Thoracic aorta (tissue), 2 donors: ENCODE measurements at regions not wholly inside any gene's neighbourhood (a gene's known extent, or its start where the extent isn't known, plus 50 kb on each side); places are given as distances from the start of the nearest gene placed in this dataset.

Source experiments
- ATAC-seq: fragments of 150-250 bp; one replicate; pipeline ENCODE4 v1.8.0; 2017; ENCODE audit warnings: low read depth; ENCODE audit not compliant: insufficient number of reproducible peaks, low FRiP score
- DNase-seq: peaks from one replicate; pipeline ENCODE4 v3.0.0-alpha.2; 2020; ENCODE audit warnings: low spot score
- H3K27ac ChIP-seq, 2 donors: fragments of 200-600 bp; sonication (generic); 1 replicate in 1 of 2; 2 replicates in 1 of 2; pipeline ENCODE4 v1.5.1; 2016; ENCODE audit warnings: mild to moderate bottlenecking in 2 of 2, moderate library complexity in 2 of 2
- H3K27me3 ChIP-seq: fragments of 200-600 bp; sonication (generic); replicated peaks from 2 replicates; pipeline ENCODE4 v1.6.0; 2016; ENCODE audit warnings: mild to moderate bottlenecking; ENCODE audit not compliant: insufficient read depth
- H3K36me3 ChIP-seq: fragments of 200-600 bp; sonication (generic); one replicate; pipeline ENCODE4 v1.5.1; 2016
- H3K4me1 ChIP-seq, 2 donors: fragments of 200-600 bp; sonication (generic); 1 replicate in 1 of 2; 2 replicates in 1 of 2; pipeline versions ENCODE4 v1.5.1 to v1.6.0; 2016; ENCODE audit warnings: low read depth in 2 of 2, mild to moderate bottlenecking in 1 of 2; ENCODE audit not compliant: control insufficient read depth in 1 of 2
- H3K4me3 ChIP-seq: fragments of 200-600 bp; sonication (generic); 2 replicates; pipeline ENCODE4 v1.5.1; 2016; ENCODE audit warnings: mild to moderate bottlenecking
- H3K9me3 ChIP-seq: fragments of 200-600 bp; sonication (generic); 2 replicates; pipeline ENCODE4 v1.5.1; 2016
- CTCF ChIP-seq: fragments of 200-600 bp; sonication (generic); IDR thresholded peaks from one replicate; pipeline ENCODE4 v1.5.1; 2019; ENCODE audit warnings: antibody characterized with exemption

GRCh38 chr2:13942111-13942510, 690.4 kb upstream of the LRATD1 start:
- H3K36me3 ChIP-seq, result no peaks in the 10 kb centered on the region
- no peaks in the 10 kb centered on the region for H3K4me1 ChIP-seq
- no peak for TF ChIP-seq CTCF
- ATAC-seq (no peak), DNase-seq (no peak)
- H3K4me3 ChIP-seq, result no peak overlapping the region
- no peaks in the 10 kb centered on the region for H3K9me3 ChIP-seq
- H3K27ac ChIP-seq, result no peak overlapping the region
- H3K27me3 ChIP-seq, result no peaks in the 10 kb centered on the region

GRCh38 chr2:13950761-13951160, 681.8 kb upstream of the LRATD1 start:
- Histone ChIP-seq H3K36me3 (no peaks in the 10 kb centered on the region), H3K4me3 (no peak overlapping the region), H3K27ac (no peak overlapping the region), H3K9me3 (no peaks in the 10 kb centered on the region), H3K27me3 (no peaks in the 10 kb centered on the region), H3K4me1 (no peaks in the 10 kb centered on the region)
- no peak for DNase-seq
- no peak for TF ChIP-seq CTCF
- no peak for ATAC-seq

- H3K4me1 ChIP-seq, result no peaks in the 10 kb centered on the region
- no peak for ATAC-seq
- H3K4me3 ChIP-seq, result no peak overlapping the region
- no peaks in the 10 kb centered on the region for H3K36me3 ChIP-seq
- H3K9me3 ChIP-seq, result no peaks in the 10 kb centered on the region
- H3K27me3 ChIP-seq, result no peaks in the 10 kb centered on the region
- TF ChIP-seq CTCF, result no peak
- DNase-seq, result no peak
- no peak overlapping the region for H3K27ac ChIP-seq
Measured at GRCh38 chr2:13968811-13969210, 663.7 kb upstream of the LRATD1 start.

GRCh38 chr2:13986119-13986720, 646.3 kb upstream of the LRATD1 start:
- no peak overlapping the region for H3K4me3 ChIP-seq
- H3K4me1 ChIP-seq, result no peaks in the 10 kb centered on the region
- DNase-seq (no peak), ATAC-seq (no peak)
- no peaks in the 10 kb centered on the region for H3K36me3 ChIP-seq
- H3K9me3 ChIP-seq, result peaks cover 5% of the 10 kb centered on the region
- TF ChIP-seq CTCF, result no peak
- H3K27me3 ChIP-seq, result no peaks in the 10 kb centered on the region
- H3K27ac ChIP-seq, result no peak overlapping the region

- DNase-seq (no peak), ATAC-seq (no peak)
- no peak for TF ChIP-seq CTCF
- Histone ChIP-seq H3K27me3 (no peaks in the 10 kb centered on the region), H3K4me1 (no peaks in the 10 kb centered on the region), H3K27ac (no peak overlapping the region), H3K9me3 (peaks cover 4% of the 10 kb centered on the region), H3K4me3 (no peak overlapping the region), H3K36me3 (no peaks in the 10 kb centered on the region)
Measured at GRCh38 chr2:13996527-13996926, 636.0 kb upstream of the LRATD1 start.
